KMS-11 (cell line): ENCODE measurements at regions not wholly inside any gene's neighbourhood (a gene's known extent, or its start where the extent isn't known, plus 50 kb on each side); places are given as distances from the start of the nearest gene placed in this dataset.

Experiments
- H2AFZ ChIP-seq: fragments of 200-600 bp; sonication (generic); 2 replicates; pipeline ENCODE4 v1.6.1; 2016; ENCODE audit warnings: antibody characterized with exemption, mixed run types, low read depth
- H3K27ac ChIP-seq: fragments of 200-600 bp; sonication (generic); 2 replicates; pipeline ENCODE4 v1.6.1; 2016; ENCODE audit warnings: mild to moderate bottlenecking, mixed run types
- H3K27me3 ChIP-seq: fragments of 200-600 bp; sonication (generic); 2 replicates; pipeline ENCODE4 v1.6.1; 2017; ENCODE audit warnings: mild to moderate bottlenecking, low read depth, mixed run types, moderate library complexity; ENCODE audit not compliant: insufficient read depth
- H3K36me3 ChIP-seq: fragments of 200-600 bp; sonication (generic); 2 replicates; pipeline ENCODE4 v1.6.1; 2017; ENCODE audit warnings: mild to moderate bottlenecking, mixed run types; ENCODE audit not compliant: insufficient read depth
- H3K4me1 ChIP-seq: fragments of 200-600 bp; sonication (generic); 2 replicates; pipeline ENCODE4 v1.6.1; 2016; ENCODE audit warnings: mild to moderate bottlenecking, low read depth, mixed run types; ENCODE audit not compliant: poor library complexity, severe bottlenecking
- H3K4me2 ChIP-seq: fragments of 200-600 bp; sonication (generic); 2 replicates; pipeline ENCODE4 v1.7.0; 2016; ENCODE audit warnings: mild to moderate bottlenecking, mixed run types
- H3K4me3 ChIP-seq: fragments of 200-600 bp; sonication (generic); IDR thresholded peaks from 2 replicates; pipeline ENCODE4 v1.6.1; 2017; ENCODE audit warnings: low read depth, low read length, mixed read lengths; ENCODE audit not compliant: insufficient read depth
- H3K79me2 ChIP-seq: fragments of 200-600 bp; sonication (generic); 2 replicates; pipeline ENCODE4 v1.6.1; 2016; ENCODE audit warnings: low read depth, mixed run types; ENCODE audit not compliant: insufficient read depth
- H3K9ac ChIP-seq: fragments of 200-600 bp; sonication (generic); 2 replicates; pipeline ENCODE4 v1.6.1; 2016; ENCODE audit warnings: mild to moderate bottlenecking, mixed run types
- H4K20me1 ChIP-seq: fragments of 200-600 bp; sonication (generic); 2 replicates; pipeline ENCODE4 v1.6.1; 2016; ENCODE audit warnings: mild to moderate bottlenecking, mixed run types; ENCODE audit not compliant: insufficient read depth
- CTCF ChIP-seq: fragments of 200-600 bp; sonication (generic); conservative IDR thresholded peaks from 2 replicates; pipeline ENCODE4 v1.6.1; 2017; ENCODE audit warnings: low read depth, mild to moderate bottlenecking, antibody characterized with exemption, low read length, moderate library complexity, mixed read lengths

- H3K79me2 ChIP-seq: no peaks in the 10 kb centered on the region
- no peak overlapping the region for H3K9ac ChIP-seq
- no peak for TF ChIP-seq CTCF
- no peak overlapping the region for H3K4me2 ChIP-seq
- H2AFZ ChIP-seq: no peak overlapping the region
- H4K20me1 ChIP-seq: no peaks in the 10 kb centered on the region
- H3K36me3 ChIP-seq: no peaks in the 10 kb centered on the region
- no peak overlapping the region for H3K4me3 ChIP-seq
- no peaks in the 10 kb centered on the region for H3K27me3 ChIP-seq
- H3K27ac ChIP-seq: no peak overlapping the region
- H3K4me1 ChIP-seq: no peaks in the 10 kb centered on the region
Observed at GRCh38 chr4:22094217-22094616, 145.6 kb upstream of the KCNIP4 start.

GRCh38 chr4:22093126-22093525 lies 144.6 kb upstream of the KCNIP4 start:
- Histone ChIP-seq H3K4me3 (no peak overlapping the region), H2AFZ (no peak overlapping the region), H3K79me2 (no peaks in the 10 kb centered on the region), H4K20me1 (no peaks in the 10 kb centered on the region), H3K36me3 (no peaks in the 10 kb centered on the region), H3K27me3 (no peaks in the 10 kb centered on the region), H3K27ac (no peak overlapping the region), H3K4me1 (no peaks in the 10 kb centered on the region), H3K9ac (no peak overlapping the region), H3K4me2 (no peak overlapping the region)
- TF ChIP-seq CTCF: no peak

GRCh38 chr4:22091906-22092305 lies 143.3 kb upstream of the KCNIP4 start:
- TF ChIP-seq CTCF: no peak
- H3K4me1 ChIP-seq: no peaks in the 10 kb centered on the region
- H3K27ac ChIP-seq: no peak overlapping the region
- H2AFZ ChIP-seq: no peak overlapping the region
- no peaks in the 10 kb centered on the region for H4K20me1 ChIP-seq
- no peaks in the 10 kb centered on the region for H3K79me2 ChIP-seq
- H3K36me3 ChIP-seq: no peaks in the 10 kb centered on the region
- no peak overlapping the region for H3K9ac ChIP-seq
- H3K27me3 ChIP-seq: no peaks in the 10 kb centered on the region
- H3K4me2 ChIP-seq: no peak overlapping the region
- no peak overlapping the region for H3K4me3 ChIP-seq

- no peaks in the 10 kb centered on the region for H3K4me1 ChIP-seq
- no peak overlapping the region for H3K9ac ChIP-seq
- H4K20me1 ChIP-seq: no peaks in the 10 kb centered on the region
- no peak overlapping the region for H3K4me3 ChIP-seq
- no peak for TF ChIP-seq CTCF
- no peak overlapping the region for H3K27ac ChIP-seq
- no peaks in the 10 kb centered on the region for H3K36me3 ChIP-seq
- no peak overlapping the region for H2AFZ ChIP-seq
- no peaks in the 10 kb centered on the region for H3K79me2 ChIP-seq
- H3K27me3 ChIP-seq: no peaks in the 10 kb centered on the region
- no peak overlapping the region for H3K4me2 ChIP-seq
Observed at GRCh38 chr4:22091352-22091717, 142.8 kb upstream of the KCNIP4 start.
